GM11168 (cell line): ENCODE measurements at regions not wholly inside any gene's neighbourhood (a gene's known extent, or its start where the extent isn't known, plus 50 kb on each side); places are given as distances from the start of the nearest gene placed in this dataset.

ENCODE experiments used
- in situ Hi-C: fragments of 300-500 bp; cut with MboI; formaldehyde crosslinking; loops from one replicate; pipeline ENCODE4 v1.12.0; 2022; ENCODE audit warnings: low sequenced_read_pairs; ENCODE audit not compliant: unreplicated experiment

DNA sequence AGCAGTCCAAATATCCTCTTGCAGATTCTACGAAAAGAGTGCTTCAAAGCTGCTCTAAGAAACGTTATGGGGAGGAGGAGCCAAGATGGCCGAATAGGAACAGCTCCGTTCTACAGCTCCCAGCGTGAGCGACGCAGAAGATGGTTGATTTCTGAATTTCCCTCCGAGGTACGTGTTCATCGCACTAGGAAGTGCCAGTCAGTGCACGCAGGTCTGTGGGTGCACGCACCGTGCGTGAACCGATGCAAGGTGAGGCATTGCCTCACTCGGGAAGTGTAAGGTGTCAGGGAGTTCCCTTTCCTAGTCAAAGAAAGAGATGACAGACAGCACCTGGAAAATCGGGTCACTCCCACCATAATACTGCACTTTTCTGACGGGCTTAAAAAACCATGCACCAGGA is 272.1 kb upstream of the DEFB115 start:
- in situ Hi-C loops: no loop called here
